ENCODE measurements at regions not wholly inside any gene's neighbourhood (a gene's known extent, or its start where the extent isn't known, plus 50 kb on each side); places are given as distances from the start of the nearest gene placed in this dataset.

DNA sequence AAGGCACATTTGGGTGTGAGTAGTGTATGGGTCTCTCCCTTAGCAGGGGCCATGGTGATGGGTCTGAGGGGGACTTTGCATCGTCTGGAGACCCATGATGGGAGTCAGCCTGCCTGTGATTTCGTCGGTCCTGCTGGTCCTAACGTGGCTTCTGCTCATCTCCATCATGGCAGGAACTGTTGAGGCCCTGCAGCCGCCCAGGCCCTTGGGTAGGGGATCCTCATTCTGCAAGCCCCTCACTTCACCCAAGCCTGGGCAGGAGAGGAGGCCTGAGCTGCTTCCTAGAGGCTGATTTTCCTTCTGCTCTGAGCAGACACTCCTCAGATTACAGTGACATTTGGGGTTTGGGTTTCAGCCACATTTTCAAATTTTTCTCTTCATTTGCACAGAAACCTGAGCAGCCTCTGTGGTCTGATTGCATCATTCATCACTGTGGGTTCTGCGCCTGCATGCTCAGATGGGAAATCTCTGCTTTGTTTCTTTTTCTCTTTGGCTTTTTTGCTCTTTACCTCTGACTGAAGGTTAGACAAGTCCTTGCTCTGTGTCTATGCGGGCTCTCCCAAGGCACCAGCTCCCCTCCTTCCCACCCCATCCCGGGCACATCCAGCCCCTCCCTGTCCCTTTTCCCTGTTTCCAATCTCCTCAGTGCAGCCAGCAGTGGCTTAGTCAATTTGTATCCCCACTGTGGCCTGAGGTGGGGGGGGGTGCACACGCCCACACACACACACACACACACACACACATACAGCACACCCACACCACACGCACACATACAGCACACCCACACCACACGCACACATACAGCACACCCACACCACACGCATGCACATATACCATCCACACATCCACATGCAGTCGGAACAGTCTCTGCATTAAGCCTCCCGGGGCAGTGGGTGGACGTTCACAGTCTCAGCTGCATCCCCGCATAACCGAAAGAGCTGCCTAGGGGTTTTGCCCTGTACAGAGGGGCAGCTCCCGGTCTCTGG lies 305.4 kb upstream of the HS6ST1 start:
- DNase-seq = no peak

DNA sequence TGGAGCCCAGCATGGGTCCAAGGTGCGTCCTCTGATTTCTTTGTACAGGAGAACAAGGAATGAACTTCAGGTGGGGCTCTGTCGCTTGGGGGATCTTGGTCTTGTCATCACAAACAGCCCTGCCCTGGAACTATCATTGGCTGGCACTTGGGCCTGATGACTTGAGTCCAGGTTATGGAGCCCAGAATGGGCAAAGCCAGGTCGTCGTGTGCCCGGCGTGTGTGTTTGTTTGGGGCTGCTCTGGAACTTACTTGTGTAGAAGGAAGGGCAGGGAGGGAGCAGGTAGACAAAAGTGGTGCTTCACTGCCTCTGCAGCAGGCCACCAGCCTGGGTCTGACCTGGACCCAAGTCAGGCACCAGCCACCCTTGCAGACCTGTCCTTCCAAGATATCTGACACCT lies 306.3 kb upstream of the HS6ST1 start:
- DNase-seq = no peak

DNA sequence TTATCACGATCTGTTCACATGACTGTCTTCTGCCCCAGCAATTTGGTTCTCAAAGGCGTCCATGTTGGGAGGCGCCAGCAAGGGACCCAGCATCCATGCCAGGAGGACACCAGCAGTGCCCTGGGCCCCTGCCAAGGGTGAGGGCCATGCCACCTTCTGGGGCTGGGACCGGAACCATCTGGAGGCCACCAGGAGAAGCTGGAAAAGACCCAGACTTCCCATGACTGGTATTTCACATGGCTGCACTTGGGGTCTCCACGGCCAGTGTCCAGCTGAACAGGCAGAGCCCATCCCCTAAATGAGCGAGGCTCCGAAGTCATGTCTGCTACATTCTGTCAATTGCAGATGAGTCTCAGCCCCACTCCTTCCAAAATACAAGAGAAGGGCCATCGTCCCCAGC lies 306.8 kb upstream of the HS6ST1 start:
- no peak for DNase-seq

DNA sequence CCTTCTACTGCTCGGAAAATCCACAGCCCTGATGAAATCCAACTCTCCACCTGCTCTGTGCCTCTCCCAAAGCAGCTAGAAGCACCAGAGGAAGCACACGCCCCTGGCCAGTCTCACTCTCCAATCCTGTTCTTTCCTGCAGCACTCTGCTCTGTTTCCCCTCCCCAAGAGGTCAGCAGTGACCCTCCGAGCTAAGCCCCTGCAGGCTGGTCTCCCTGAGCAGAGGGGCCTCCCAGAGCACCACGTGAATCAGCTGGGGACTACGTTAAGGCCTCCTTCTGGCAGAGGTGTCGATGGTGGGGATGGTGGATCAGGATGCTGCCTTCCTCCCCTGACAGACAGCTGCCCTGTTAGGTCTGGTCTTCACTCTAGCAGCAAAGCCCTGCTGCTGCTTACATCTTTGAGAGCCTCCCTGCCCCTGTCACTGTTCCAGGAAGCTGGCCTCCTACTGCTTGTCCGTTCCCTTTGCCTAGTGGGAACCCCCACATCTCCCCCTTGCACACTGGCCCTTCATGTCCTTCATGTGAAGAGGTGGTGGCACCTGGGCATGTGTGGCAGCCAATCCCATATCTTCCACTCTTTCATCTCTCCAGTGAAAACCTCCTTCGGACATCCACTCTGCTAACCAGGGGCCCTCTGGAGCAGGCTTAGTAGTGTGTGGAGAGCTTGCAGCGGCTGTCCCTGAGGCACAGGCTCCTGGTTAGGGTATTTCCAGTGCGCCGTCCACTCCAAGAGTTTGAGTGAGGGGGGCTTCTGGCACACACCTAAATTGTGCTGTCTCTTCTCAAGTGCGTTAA lies 307.5 kb upstream of the HS6ST1 start:
- no peak for DNase-seq

DNA sequence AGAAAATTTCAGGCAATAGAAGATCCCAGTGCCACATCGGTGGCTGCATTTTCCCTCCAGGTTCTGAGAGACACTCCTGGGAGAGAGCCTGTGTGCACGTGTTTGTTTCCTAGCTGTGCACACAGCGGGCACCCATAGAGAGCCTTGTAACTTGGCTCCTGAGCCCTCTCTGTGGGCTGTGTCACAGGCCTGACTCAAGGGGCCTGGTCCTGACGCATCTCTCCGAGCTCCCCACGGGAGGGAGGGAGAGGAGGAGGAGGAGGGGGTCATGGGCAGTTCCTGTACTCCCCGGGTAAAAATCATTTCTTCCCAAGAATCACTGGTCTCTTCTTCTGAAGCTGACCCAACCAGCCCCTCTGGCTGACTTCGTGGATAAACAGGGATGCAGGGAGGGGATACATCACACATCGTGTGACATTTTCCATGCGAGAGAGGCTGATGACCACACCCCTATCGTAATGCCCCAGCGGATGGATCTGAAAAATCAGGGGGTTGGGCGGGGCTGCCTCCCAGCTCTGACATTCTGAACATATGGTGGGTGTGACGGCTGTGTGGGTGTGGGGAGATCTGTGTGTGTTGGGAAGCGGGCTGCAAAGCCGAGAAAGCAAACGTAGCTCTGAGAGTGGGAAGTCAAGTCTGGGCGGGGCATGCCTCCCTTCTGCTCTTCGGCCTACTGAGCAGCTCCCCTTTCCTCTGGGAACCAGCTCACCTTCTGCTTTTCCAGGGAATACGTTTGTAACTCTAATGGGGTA lies 308.3 kb upstream of the HS6ST1 start:
- DNase-seq = no peak

DNA sequence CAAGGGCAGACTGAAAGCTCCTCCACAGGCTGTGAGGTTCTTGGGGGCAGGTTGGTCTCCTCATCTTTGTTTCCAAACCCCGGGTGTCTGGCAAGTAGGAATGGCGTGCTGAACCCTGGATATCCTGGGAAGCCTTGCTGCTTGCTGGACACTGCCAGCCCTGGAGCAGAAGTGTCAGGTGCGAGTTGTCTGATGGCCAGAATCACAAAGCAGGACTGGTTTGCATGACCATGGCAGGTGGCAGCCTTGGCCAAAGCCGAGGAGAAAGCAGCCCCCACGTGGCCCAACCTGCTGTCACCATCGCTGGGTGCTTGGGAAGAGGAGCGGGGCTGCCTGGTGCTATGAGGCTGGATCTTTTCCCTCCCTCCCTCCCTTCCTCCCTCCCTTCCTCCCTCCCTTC lies 309.5 kb upstream of the HS6ST1 start:
- DNase-seq = no peak

DNA sequence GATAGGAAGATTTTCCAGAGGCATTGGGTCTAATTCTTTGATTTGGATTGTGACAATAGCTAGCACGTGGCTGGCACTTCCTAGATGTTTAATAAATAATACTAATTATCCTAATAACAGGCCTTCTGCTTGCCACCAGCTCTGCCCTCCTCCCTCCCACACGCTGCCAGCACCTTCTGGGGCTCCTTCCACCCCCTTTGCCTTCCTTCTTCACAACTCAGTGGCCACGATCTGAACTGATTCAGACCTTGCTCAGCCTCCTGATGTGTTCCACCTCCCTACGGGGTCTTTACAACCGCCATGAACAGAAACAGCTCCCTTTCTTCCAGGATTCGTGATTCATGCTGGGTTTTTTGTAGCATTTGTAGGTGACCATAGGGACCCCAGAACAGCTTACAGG lies 310.3 kb upstream of the HS6ST1 start:
- no peak for DNase-seq

DNA sequence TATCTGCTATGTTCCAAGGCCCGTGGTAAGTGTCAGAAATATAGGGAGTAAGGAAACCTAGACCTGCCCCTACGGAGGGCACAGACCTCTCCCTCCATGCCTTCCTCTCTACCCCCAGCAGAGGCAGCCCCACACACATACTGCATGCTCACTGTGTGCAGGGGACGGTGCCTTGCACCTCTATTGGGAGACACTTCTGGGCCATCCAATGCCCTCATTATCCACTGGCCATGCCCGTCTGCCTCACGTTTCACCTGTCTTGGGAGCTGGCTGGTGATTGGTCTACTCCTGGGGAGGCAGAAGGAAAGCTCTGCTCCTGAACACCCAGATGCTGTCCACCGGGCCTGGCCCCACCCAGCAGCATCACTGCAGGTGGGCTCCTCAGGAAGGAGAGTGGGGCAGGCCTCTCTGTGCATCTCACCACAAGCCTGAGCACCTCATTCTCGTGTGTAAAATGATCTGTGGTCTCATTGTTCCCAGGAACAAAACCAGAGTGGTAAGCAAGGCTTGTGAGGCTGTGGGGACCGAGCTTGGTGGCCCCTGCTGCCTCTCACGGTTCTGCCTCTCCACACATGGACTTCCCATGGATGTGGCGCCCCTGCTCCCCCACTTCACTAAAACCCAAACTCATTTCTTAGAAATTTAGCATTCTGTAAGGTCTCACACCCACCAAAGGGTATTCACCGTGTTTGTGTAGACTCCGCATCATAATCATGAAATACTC lies 312.5 kb upstream of the HS6ST1 start:
- no peak for DNase-seq

DNA sequence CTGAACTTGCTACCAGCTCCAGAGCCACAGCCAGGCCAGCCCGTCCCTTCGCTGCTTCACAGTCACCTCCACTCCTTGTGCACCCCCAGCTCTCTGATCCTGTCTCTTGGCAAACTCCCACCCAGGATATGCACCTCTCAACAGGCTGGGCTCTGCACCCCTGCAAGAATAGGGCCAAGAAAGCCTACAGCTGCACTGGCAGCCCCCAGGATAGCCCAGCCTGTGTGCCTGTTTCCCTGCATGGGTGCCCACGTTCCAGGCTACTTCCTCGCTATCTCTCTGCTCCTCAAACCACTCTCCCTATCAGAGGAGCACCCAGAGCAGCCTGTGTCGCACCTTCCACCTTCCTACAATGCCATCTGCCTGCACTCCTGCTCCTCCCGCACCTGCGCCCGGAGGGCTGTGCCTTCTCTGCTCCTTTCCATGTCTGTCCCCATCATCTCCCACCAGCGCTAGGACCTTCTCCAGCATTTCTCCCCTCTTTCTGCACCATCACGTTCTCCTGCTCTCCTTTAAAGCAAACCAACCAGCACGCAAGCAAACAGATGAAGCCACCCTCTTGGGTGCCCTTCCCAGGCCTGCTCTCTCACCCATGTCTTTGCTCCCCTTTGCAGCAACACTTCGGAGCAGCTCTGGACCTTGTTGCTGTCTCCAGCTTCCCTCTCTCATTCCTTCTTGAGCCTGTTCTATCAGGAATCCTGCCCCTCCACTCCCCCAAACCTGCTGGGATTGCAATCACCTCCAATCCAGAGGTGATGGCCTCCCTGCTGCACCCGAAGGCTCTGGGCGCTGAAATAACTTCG lies 313.2 kb upstream of the HS6ST1 start:
- DNase-seq = no peak

DNA sequence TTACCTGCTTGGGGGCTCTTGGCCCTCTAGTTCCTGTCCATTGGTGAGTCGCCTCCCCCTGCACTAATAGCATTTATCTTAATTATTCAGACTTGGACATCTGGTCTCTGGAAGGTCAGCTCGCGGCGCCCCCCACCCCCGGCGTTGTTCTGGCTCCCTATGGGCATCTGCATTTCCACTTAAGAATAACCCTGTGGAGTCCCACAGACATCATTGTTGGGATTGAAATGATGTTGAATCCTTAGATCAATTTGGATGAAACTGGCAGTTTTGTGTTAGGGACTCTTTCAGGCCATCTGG lies 313.8 kb upstream of the HS6ST1 start:
- no peak for DNase-seq

DNA sequence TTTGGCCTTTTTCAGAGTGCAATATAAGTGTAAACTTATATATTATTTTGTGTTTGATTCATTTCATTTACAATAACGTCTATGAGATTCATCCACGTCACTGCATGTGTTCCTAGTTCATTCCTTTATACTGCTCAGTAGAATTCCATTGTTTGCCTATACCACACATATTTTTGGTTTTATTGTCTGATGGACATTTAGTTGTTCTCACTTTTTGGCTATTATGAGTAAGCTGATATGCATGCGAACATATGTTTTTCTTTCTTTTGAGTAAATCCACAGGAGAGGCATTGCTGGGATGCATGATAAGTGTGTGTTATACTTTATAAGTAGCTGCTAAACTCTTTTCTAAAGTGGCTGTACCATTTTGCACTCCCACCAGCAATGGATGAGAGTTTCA lies 314.8 kb upstream of the HS6ST1 start:
- DNase-seq = no peak

DNA sequence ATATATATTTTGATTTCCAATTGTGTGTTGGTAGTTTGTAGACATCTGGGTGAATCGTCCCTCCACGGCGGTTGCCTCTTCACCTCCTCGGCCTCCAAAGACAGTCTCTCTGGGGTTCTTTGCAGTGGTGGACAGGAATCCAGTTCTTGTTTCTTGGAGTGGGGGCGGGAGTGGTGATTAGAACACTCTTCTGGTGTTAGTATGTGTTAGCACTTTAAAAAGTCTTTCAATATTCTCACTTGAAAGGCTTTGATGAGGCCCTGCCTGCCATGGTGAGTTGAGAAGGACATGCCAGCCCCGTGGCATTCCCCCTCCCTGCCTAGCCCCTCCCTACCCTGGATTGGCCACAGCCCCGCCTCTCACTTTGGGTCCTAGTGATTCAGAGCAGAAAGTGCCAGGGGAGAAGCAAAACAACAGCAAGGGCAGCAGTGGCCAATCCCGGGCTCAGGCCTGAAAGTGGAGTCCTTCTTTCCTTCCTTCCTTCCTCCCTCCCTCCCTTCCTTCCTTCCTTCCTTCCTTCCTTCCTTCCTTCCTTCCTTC lies 316.8 kb upstream of the HS6ST1 start:
- DNase-seq = no peak

DNA sequence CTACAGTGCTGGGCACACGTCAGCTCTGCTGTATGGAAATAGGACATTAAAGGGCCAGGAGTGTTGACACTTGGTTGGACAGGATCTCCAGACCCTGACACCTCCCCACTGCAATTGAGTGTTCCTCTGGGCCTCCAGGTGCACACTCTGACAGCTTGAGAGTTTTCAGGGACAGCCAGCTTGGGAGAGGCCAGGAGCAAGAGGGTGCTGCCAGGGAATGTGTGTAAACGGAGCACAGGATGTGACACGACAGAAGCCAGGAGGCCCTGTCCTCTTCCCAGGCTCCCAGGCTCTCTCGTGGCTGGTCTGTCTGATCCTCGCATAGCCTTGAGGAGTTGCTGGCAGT lies 318.1 kb upstream of the HS6ST1 start:
- no peak for DNase-seq

DNA sequence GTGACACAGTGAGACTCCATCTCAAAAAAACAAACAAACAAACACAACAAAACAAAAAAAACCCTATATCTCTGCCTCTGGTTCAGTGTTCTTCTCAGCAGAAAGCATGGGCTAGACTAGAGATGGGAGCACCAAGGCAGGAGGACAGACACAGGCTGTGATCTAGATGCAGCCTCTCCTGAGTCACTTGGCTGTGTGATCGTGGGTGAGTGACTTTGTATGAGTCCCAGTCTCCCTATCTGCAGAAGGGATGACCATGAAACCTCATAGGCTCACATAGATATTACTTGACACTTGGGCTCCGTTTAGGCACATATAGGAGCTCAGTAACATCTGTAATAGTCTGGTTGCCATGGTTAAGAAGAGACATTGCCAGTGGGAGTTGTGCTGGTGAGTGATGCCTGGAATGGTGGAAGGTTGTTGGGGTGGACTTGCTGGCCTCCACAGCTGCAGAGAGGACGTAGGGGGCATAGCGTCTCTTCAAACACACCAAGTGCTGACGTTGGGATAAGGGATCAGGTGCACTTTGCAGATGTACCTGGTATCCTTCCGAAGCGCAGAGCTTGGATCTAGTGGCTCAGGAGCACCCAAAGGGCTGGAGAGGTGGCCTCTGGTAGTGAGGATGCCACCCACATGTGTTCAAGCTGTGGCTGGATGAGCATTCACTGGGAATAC lies 318.9 kb upstream of the HS6ST1 start:
- no peak for DNase-seq

DNA sequence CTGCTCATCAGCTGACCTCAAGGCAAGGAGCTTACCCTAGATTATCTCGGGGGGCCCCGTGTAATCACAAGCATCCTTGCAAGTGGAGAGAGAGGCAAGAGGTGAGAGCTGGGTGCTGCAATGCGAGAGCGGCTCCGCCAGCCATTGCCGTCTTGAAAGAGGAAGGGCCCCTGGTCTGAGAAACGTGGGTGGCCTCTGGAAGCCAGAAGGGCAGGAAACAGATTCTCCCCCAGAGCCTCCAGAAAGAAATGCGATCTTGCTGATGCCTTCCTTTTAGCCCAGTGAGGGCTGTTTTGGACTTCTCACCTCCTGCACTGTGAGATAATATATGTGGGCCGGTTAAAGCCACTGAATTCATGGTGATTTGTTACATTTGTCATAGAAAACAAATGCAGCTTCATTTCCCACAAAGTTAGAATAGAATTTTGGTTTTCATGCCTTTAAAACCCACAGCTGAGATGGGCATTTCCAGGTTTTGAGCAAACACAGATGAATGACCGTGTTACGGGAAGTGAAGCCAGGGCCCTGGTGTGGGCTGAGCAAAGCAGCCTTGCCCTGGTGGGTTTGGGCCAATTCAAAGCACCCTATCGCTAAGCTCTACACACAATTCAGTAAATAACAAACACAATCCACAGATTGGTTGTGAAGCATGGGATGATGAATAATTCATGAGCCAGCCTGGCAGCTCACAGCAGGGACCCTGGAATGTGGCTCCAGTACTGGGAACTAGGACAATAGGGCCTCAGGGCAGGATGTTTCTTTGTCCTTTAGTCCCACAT lies 319.9 kb upstream of the HS6ST1 start:
- peak; percentile 67 for DNase-seq

DNA sequence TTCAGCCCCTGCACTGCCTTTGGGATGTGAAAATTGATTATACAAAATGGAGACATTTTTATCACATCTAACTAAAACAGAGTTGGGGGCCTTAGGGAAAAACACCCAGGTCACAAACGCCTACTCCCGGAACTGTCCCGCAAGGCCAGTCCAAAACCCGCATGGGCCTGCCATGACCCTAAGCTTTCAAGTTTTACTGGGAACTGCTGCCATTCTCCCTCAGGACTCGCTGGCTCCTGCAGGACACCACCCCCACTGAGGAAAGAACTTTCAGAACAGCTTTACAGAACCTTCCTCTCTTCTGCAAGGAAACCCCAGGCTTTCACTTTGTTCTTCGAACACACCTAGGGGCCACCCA lies 320.4 kb upstream of the HS6ST1 start:
- no peak for DNase-seq

DNA sequence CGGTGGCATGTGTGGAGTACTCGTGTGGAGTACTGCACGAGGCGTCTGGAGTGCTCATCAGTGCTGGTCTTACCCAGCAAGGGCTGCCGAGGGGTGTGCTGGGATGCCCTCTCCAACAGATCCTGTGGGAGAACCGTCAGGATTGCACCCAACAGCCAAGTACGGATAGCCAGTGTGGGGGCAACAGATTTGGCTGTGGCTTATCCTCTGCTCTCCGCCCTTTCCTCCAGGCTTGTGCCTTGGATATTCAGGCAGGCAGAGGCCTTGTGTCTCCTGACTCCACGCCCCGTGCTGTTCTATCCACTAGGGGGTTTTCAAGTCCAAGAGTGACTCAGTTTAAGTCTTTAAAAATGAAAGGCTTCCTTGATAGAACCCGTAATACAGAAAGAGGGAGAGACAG lies 321.0 kb upstream of the HS6ST1 start:
- no peak for DNase-seq

DNA sequence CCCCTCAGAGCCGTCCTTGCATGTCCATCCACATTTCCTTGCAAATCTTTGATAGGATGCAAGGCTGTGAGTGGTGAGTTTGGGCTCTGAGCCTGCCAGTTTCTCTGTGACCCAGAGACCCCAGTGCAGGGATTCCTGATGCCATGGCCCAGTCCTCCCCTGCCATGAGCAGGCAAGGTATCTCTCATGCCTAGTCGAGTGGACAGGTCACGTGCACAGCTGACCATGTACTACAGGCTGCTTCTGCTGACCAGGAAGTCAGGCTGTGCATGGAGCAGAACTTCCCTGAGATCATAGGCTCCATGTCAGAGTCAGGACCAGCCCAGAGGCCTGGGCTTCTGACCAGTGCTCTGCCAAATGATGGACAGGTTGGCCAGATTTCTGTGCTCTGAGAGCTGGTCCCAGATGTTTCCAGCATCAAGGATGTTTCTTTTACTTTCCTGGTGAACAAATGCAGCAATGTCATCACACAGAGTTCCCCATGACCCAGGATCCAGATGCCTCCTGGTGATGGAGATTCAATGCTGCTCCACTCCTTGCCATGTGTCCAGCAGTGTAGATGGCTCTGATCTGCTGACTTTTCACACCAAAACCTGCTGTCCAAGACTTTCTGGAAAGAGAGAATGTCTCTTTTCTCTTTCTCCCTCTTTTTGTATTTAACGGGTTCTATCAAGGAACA lies 321.6 kb upstream of the HS6ST1 start:
- no peak for DNase-seq

DNA sequence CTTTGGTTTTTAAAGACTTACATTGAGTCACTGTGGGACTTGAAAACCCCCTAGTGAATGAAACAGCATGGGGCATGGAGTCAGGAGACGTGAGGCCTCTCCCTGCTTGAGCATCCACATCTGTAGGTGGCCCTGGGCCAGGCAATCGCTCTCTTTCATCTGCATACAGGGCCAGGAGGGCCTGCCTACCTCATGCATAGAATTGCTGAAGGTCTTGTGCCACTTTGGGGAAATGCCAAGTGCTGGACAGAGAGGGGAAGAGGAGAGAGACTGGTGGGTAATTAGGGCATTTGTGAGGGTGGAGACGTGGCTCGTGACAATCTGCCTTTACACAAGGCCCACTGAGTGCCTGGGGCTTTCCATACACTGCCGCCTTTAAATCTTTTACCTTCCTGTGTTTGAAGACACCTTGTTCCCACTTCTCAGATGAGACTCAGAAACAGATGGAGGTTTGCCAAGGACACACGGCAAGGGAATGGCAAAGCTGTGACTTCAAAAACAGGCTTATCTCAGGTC lies 322.2 kb upstream of the HS6ST1 start:
- no peak for DNase-seq
